NCI-H187 treated with DMSO at 0.1 percent for 48 hours (cell line): ENCODE measurements at regions not wholly inside any gene's neighbourhood (a gene's known extent, or its start where the extent isn't known, plus 50 kb on each side); places are given as distances from the start of the nearest gene placed in this dataset.
"Not testable (repeated sequence)": the region's sequence is repeated elsewhere in the genome, so short reads cannot be mapped to it uniquely, and the experiment has no call there.

ENCODE experiments used
- DNase-seq: peaks from one replicate; lab custom pipeline; 2025; lab: John Stamatoyannopoulos, UW

GRCh38 chr2:239727776-239728600 lies 297.2 kb downstream of the NDUFA10 start:
- no peak for DNase-seq

DNA sequence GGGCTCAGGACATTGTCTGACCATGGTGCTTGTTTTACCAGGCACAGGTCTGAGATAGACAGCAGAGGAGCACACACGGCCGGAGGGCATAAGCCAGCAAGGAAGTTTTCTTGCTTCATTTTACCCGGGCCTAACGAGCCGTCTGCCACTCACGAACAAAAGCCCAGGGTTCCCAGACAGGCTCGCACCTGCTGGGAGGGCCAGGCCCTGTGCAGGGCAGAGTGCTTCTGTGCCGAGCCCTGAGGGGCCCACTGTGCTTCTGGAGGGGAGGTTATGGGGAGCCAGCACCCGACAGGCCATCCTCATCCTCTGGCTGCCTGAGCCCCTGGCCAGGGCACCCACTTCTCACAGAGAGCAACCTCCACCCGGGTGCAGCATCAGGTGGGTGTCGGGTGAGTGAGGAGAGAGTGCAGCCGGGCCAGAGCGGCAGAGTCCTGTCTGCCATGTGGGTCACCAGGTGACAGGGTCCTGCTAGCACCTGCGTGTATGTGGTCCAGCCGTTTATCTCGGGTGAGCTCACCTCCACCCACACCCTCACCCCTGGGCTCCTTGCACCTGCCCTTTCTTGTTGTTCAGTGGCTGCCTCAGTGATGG lies 297.9 kb downstream of the NDUFA10 start:
- no peak for DNase-seq

- no peak for DNase-seq
These were observed 298.4 kb downstream of the NDUFA10 start for GRCh38 chr2:239726631-239727181.

DNA sequence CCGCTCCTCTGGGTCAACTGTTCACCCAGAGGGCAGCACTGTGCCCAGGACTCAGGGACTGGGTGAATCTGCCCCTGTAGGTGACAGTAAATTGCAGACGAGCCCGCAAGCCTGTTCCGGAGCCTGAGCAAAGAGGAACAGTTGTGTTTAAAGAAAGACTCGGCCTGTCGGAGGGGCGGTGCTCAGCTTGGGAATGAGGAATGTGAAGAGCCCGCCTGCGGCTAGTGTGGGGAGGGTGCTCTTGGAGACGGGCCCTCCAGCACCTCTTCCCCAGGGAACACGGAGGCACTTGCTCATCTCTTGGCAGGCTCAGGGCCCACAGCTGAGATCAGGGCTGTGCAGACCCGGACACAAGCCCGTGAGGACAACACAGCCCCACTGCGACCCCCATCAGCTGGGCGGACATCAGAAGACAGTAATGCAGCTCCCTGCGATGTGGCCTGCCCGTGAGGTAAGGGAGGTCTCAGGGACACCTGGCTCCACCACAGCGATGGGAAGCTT lies 299.0 kb downstream of the NDUFA10 start:
- DNase-seq: no peak

- DNase-seq: no peak
These were observed 299.6 kb downstream of the NDUFA10 start for GRCh38 chr2:239725551-239725890.

GRCh38 chr2:239724851-239725550 lies 300.1 kb downstream of the NDUFA10 start:
- DNase-seq: no peak

DNA sequence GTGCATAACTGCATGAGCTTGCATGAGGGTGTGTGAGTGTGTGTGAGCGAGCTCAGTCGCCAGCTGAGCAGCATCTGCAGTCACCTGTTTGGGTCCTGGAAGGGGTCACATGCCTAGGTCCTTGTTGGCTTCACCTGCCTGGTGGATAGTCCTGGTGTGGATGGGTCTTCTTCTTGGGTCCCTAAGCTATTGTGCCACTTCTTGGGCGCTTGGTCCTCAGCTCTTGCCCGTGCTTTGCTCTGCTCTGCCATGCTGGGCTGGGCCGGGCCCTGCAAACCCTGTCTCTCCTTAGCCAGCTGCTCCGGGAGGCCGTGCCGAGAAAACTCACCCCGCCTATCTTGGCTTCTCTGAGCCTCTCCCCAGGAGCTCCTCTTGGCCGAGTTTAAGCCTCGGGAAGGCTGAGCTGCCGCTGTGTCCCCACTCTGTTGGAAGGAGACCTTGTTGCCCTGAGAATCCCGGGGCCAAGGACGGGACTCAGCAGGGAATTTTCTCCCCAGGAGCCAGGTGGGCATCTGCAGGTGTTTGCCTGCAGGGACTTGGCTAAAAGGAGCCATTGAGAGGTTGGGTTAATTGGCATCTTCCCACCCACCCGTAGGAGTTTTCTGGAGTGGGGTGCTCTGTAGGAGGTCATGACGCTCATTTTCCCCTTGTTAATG lies 300.8 kb downstream of the NDUFA10 start:
- no peak for DNase-seq

GRCh38 chr2:239723486-239724193 lies 301.5 kb downstream of the NDUFA10 start:
- no peak for DNase-seq

DNA sequence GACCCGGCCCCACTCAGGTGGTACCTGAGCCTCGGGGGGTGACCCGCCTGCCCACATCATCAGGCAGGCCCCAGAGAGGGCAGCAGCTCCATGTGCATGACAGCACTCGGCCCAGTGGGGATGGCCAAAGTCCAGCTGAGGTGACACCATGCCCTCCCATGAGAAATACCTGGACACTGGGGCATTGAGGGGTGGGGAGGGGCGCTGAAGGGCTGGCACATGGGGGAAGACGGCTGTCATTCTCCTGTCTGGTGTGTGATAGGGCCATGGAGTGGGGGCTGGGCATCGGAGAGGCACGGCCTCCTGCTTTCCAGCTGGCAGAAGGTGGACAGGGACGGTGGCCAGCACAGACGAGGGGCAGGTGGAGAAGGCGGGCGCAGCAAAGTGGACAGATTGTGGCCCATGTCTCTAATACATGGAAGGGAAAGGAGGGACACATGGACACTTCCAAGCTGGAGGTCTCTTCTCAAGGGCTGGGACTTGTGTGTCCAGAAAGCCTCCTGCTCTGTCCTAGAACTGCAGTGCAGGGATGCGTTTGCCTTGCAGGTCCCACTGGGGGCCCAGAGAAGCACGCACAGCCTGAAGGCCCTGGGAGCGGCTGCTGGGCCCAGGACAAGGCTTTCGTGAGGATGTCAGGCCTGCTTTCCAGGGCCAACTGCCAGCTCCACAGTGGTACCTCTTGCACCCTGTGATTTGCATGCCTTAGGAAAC lies 302.2 kb downstream of the NDUFA10 start:
- DNase-seq: no peak

DNA sequence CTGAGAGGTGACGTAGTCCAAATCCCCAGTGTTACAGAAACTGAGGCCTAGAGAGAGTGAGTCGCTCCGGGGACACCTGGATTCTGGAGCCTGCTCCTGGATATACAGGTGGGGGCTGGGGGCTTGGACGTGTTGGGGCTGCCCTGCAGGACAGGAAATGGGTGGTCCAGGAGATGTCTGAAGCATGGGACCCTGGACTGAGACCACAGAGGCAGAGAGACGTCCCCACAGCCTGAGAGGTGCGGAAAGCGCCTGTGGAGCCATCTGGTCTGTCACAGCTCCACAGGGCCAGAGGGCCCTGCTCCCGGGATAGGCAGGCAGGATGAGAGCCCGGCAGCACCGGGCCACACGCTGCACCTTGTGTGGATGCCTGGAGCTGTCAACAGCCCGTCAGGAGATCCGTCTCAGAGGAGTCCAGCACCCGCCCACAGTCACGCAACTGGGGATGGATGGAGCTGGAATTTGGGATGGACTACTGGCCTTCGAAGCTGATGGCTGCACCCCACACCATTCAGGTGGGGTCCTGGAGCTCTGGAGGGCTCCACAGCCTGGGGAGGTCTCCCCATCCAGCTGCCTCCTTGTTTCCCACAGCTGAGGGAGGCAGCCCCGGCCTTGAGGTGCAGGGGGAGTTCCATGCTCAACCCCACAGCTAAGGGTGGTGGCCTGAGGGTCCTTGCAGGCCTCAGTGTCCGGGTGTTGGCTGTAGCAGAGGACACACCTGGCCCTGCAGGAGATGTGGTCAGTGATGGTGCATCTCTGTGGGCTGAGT lies 303.0 kb downstream of the NDUFA10 start:
- DNase-seq: no peak

DNA sequence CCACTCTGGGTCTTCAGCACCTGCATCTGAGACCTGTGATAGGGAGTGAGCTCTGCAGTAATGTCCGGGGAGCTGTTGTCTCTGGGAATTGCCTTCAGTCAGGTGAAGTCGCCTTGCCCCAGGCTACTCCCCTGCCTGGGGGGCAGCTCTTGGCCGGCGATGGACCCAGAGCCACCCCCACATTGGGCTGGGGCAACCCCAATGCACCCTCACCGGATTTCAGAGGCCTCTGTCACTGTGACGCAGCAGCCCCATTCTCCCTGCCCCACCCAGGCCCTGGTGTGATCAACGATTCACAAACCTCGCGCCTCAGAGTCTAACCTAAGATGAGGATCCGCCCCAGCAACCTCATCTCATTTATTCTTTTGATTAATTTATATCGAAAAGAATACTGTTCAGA lies 303.6 kb downstream of the NDUFA10 start:
- no peak for DNase-seq

DNA sequence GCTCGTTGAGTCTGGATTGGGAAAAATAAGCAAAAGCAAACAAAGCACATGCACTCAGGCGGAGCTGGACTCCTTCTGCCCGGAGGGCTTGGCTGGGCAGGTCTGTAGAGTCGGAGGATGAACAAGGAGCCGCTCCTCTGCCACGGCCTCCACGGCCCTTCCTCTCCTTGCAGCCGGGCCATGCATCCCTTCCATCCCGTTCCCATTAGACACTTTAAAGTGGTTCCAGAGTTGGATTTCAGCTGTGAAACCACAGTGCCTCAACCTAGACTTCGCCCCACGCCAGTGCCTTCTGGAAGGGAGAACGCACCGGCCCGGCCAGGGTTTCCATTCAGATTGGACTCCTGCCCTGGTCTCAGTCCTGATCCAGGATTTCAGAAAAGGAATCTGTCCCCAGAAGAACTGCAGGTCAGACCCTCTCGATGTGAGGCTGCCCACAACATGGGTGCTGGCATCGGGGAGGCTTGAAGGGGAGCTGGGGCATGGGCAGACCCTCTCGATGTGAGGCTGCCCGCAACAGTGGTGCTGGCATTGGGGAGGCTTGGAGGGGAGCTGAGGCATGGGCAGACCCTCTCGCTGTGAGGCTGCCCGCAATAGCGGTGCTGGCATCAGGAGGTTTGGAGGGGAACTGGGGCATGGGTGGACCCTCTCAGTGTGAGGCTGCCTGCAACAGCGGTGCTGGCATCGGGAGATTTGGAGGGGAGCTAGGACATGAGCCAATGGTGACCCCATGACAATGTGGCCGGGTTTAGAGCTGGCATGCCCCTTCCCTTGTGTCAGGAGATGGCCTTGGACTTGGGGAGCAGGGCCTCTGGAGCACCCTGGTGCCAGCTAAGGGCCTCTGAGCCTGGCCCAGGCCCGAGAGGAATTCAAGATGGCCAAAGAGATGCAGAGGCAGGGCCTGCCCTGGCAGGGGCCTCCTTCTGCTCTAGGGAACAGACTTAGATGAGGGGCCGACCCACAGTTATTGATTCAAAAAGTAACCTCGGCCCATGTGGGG lies 304.5 kb downstream of the NDUFA10 start:
- no peak for DNase-seq

DNA sequence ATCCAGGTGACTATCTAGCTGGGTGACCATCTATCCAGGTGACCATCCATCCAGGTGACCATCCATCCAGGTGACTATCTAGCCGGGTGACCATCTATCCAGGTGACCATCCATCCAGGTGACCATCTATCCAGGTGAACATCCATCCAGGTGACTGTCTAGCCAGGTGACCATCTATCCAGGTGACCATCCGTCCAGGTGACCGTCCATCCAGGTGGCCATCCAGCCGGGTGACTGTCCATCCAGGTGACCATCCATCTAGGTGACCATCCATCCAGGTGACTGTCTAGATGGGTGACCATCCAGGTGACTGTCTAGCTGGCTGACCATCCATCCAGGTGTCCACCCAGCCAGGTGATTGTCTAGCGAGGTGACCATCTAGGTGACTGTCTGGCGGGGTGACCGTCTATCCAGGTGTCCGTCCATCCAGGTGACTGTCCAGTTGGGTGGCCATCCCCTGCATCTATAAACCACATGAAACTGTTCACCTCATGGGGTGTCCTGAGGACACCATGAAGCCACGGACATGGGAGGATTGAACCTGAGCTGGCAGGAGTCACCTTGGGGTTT lies 305.3 kb downstream of the NDUFA10 start:
- no peak for DNase-seq

- not testable (repeated sequence) for DNase-seq
These were observed 306.2 kb downstream of the NDUFA10 start for GRCh38 chr2:239718991-239719390.

DNA sequence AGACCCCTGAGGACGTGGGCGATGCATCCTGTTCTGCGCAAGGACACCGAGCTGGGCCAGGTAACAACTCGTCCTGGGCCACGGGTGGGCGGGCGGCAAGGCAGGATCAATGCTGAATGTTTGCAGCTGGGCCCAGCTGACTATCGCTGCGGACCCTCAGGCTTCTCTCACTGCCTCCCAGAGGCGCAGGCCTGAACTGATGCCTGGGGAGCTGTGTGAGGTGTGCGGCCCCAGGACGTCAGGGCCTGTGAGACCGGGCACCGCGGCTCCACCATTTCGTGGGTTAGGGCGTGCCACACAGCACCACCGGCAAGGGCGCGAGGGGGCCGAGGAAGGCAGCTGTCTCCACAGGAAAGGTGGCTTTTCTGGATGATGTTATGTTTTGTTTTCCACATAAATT lies 307.4 kb downstream of the NDUFA10 start:
- no peak for DNase-seq

GRCh38 chr2:239717319-239717675 lies 307.8 kb downstream of the NDUFA10 start:
- no peak for DNase-seq

- DNase-seq: no peak
These were observed 308.4 kb downstream of the NDUFA10 start for GRCh38 chr2:239716536-239717318.

GRCh38 chr2:239716009-239716408 lies 309.1 kb downstream of the NDUFA10 start:
- no peak for DNase-seq
